GM23338 (cell line): ENCODE measurements at regions not wholly inside any gene's neighbourhood (a gene's known extent, or its start where the extent isn't known, plus 50 kb on each side); places are given as distances from the start of the nearest gene placed in this dataset.

Experiments
- CREB1 ChIP-seq: fragments of 250-450 bp; sonication (Bioruptor Pico); IDR thresholded peaks from 2 replicates; pipeline ENCODE4 v1.5.0; 2020; ENCODE audit warnings: low read depth, mild to moderate bottlenecking, moderate library complexity
- CTCF ChIP-seq, 2 experiments: fragments of 200-600 bp in 1 of 2; sonication (generic) in 1 of 2; conservative IDR thresholded peaks; 2 replicates each; pipeline versions ENCODE4 v1.5.1 to v1.6.1; 2016 to 2017; ENCODE audit warnings: antibody characterized with exemption in 2 of 2, low read depth in 2 of 2, mild to moderate bottlenecking in 2 of 2, moderate library complexity in 1 of 2
- POLR2AphosphoS5 ChIP-seq: IDR thresholded peaks from 2 replicates; pipeline ENCODE4 v1.6.1; 2016; ENCODE audit warnings: antibody characterized with exemption, low read depth
- REST ChIP-seq: IDR thresholded peaks from one replicate; pipeline ENCODE4 v1.6.1; 2018; ENCODE audit warnings: antibody characterized with exemption; ENCODE audit not compliant: unreplicated experiment

- no peak for TF ChIP-seq CTCF (conservative IDR thresholded peaks at IDR 0.05; ENCODE audit: low read depth in 2 of 2)
- no peak for TF ChIP-seq REST
- no peak for TF ChIP-seq CREB1 (CRISPR knock-in tag)
- no peak for TF ChIP-seq POLR2AphosphoS5
Measured at GRCh38 chr5:164302533-164303235, 797.3 kb downstream of the MAT2B start.
